ENCODE measurements at regions not wholly inside any gene's neighbourhood (a gene's known extent, or its start where the extent isn't known, plus 50 kb on each side); places are given as distances from the start of the nearest gene placed in this dataset.

DNA sequence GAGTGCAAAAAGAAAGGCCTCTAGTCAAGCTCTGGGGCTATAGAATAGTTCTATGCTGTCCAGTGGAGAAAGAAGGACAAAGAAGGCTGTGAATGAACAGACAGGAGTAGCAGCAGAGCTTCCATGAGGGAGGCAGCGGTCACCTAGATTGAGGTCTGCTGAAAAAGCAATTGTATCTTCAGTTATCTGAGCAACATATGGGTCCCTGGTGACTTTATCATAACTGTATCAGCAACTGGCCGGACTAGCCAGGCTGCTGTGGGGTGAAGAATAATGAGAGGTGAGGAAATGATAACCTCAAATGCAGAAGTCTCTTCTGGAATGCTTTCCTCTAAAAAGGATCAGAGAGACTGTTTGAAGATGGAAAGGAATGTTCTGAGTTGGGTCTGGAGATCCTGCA is 971.3 kb upstream of the TMEM132C start:
- no peak overlapping the region for H3K4me3 ChIP-seq (ENCODE audit: low read depth, low read length)
- TF ChIP-seq, protein P1, sequence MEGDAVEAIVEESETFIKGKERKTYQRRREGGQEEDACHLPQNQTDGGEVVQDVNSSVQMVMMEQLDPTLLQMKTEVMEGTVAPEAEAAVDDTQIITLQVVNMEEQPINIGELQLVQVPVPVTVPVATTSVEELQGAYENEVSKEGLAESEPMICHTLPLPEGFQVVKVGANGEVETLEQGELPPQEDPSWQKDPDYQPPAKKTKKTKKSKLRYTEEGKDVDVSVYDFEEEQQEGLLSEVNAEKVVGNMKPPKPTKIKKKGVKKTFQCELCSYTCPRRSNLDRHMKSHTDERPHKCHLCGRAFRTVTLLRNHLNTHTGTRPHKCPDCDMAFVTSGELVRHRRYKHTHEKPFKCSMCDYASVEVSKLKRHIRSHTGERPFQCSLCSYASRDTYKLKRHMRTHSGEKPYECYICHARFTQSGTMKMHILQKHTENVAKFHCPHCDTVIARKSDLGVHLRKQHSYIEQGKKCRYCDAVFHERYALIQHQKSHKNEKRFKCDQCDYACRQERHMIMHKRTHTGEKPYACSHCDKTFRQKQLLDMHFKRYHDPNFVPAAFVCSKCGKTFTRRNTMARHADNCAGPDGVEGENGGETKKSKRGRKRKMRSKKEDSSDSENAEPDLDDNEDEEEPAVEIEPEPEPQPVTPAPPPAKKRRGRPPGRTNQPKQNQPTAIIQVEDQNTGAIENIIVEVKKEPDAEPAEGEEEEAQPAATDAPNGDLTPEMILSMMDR (IDR thresholded peaks at IDR 0.05; ENCODE audit: insufficient read depth, low read depth, low read length): no peak
- no peak for DNase-seq (ENCODE audit: low read depth)

DNA sequence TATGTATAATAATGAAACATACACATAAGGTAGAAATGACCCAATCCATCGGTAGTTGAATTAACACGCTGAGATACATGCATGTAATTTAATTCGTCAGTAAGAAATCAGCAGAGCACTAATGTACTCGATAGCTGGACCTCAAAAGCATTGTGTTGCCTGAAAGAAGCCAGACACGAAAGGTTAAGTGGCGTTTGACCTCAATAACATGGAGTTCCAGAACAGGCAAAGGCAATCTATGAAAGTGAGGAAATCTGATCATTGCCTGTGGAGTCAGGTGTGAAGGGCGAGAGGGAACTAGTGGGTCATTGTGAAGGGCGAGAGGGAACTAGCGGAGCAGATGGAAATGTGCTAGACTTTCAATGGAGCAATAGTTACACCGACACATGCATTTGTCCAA is 970.4 kb upstream of the TMEM132C start:
- H3K4me3 ChIP-seq (ENCODE audit: low read depth, low read length): no peak overlapping the region
- TF ChIP-seq, protein P1 (IDR thresholded peaks at IDR 0.05; ENCODE audit: insufficient read depth, low read depth, low read length): no peak
- no peak for DNase-seq (ENCODE audit: low read depth)

DNA sequence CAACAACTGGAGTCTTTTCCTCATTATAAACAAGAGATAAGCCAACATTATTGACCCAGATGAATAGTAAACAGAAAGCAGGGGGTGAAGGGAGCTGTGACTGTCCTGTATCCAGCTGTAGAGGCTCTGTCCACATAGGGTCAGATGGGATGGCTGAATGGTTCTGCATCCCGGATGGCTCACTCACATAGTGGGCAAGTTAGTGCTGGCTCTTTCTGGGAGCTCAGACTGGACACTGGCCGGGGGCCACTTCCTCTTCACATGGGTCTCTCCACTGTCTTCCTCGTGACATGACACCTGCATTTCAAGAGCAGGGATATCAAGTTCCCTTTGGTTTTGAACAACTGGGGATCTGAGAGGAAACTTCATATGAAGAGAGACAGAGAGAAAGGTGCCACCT is 969.6 kb upstream of the TMEM132C start:
- H3K4me3 ChIP-seq (ENCODE audit: low read depth, low read length): no peak overlapping the region
- TF ChIP-seq, protein P1 (IDR thresholded peaks at IDR 0.05; ENCODE audit: insufficient read depth, low read depth, low read length): no peak
- no peak for DNase-seq (ENCODE audit: low read depth)

DNA sequence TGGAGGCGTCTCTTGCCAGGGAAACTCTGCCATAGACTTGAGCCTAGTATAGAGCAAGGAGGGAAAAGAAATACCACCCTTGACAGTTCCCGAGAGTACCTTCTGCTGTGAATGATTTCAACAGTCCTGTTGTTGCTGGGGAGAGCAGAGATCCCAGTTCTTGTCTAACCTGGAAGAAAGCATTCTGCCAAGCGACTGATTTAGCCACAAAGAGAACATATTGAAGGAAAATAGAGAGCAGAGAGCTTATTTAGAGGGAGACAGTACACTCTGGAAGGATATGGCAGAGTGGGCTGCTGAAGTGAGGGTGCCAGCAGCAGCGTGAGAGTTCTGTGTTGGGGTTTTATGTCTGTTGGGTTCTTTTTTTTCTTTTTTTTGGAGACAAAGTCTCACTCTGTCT is 966.9 kb upstream of the TMEM132C start:
- H3K4me3 ChIP-seq (ENCODE audit: low read depth, low read length): no peak overlapping the region
- TF ChIP-seq, protein P1 (IDR thresholded peaks at IDR 0.05; ENCODE audit: insufficient read depth, low read depth, low read length): no peak
- DNase-seq (ENCODE audit: low read depth): no peak

DNA sequence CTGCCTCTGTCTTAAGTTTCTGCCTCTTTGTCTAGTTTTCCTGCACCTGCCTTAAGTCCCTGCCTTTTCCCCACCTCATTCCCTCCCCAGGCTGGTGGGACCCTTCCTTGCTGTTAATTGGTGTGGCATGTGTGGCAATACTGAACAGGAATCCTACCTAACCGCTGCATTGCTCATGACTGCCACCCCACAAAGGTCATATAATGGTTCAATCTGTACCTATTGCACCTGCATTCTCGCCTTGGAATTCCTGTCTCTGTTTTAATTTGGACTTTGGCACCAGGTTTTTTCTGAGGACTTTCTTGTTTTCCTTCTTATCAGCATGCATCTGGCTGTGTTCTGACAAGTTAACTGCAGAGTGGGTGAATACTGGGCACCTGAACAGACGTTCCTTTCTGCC is 966.2 kb upstream of the TMEM132C start:
- TF ChIP-seq, protein P1 (IDR thresholded peaks at IDR 0.05; ENCODE audit: insufficient read depth, low read depth, low read length): no peak
- no peak overlapping the region for H3K4me3 ChIP-seq (ENCODE audit: low read depth, low read length)

DNA sequence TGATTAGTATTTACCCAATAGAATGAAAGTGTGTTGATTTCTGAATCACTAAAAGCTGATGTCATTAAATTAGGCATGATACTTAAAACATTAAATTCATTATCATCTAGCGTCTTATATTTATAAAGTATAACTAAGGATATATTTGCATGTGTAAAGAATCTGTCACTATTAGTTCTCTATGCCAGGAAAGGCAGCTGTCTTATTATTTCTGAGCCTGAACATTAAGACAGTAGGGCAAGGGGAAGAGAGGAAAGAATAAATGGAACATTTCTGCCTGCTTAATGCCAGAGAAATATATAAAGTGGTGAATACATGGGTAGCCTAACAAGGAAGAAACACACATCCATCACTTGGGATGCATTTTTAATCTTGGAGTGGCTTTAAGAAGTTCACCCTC is 965.1 kb upstream of the TMEM132C start:
- no peak overlapping the region for H3K4me3 ChIP-seq (ENCODE audit: low read depth, low read length)
- TF ChIP-seq, protein P1 (IDR thresholded peaks at IDR 0.05; ENCODE audit: insufficient read depth, low read depth, low read length): no peak
- no peak for DNase-seq (ENCODE audit: low read depth)

More for the DNA sequence above, 966.2 kb upstream of the TMEM132C start:
- DNase-seq (ENCODE audit: low read depth): no peak
